SH-SY5Y (cell line): ENCODE measurements at regions not wholly inside any gene's neighbourhood (a gene's known extent, or its start where the extent isn't known, plus 50 kb on each side); places are given as distances from the start of the nearest gene placed in this dataset.

ENCODE experiments used
- GATA2 ChIP-seq: IDR thresholded peaks from 2 replicates; pipeline ENCODE4 v1.6.1; 2011; ENCODE audit warnings: mild to moderate bottlenecking, low read depth, low read length
- GATA3 ChIP-seq: IDR thresholded peaks from 2 replicates; pipeline ENCODE4 v1.6.1; 2011; ENCODE audit warnings: low read depth, mild to moderate bottlenecking, low read length, moderate library complexity

DNA sequence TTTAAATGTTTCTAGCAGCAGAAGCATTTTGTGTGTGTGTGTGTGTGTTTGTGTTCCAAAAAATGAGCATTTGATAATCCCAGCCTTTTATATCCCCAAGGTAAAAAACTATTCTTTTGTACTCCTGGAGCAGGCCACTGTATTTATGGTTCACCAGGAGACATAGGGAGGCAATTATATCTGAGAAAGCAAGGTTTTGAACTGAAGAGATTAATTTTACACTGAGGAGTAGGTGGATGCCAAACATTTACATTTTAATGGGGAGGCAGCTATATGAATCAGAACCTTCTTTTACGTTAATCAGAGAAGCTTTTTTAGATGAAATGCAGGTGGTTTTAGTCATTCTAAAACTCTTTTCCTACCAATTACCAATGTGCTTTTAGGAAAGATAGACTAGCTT lies 1374.0 kb upstream of the TENM4 start:
- TF ChIP-seq GATA3 (no peak), GATA2 (no peak)
